Retinal pigment epithelial cell (primary cell): ENCODE measurements at regions not wholly inside any gene's neighbourhood (a gene's known extent, or its start where the extent isn't known, plus 50 kb on each side); places are given as distances from the start of the nearest gene placed in this dataset.
A peak's percentile ranks its signal among the peaks of the same experiment; 100 is the strongest.

Experiments used
- DNase-seq: peaks from one replicate; pipeline ENCODE4 v3.0.0-alpha.2; 2010; ENCODE audit warnings: low read depth
- H3K4me3 ChIP-seq: 2 replicates; pipeline ENCODE4 v1.5.1; 2011; ENCODE audit warnings: mild to moderate bottlenecking, low read length, control low read depth, moderate library complexity
- TF ChIP-seq, protein P1 (sequence below): conservative IDR thresholded peaks from 2 replicates; pipeline ENCODE4 v1.5.1; 2011; ENCODE audit warnings: low read depth, low read length, control low read depth, inconsistent platforms

- DNase-seq, result no peak
- H3K4me3 ChIP-seq, result no peak overlapping the region
- TF ChIP-seq, protein P1, sequence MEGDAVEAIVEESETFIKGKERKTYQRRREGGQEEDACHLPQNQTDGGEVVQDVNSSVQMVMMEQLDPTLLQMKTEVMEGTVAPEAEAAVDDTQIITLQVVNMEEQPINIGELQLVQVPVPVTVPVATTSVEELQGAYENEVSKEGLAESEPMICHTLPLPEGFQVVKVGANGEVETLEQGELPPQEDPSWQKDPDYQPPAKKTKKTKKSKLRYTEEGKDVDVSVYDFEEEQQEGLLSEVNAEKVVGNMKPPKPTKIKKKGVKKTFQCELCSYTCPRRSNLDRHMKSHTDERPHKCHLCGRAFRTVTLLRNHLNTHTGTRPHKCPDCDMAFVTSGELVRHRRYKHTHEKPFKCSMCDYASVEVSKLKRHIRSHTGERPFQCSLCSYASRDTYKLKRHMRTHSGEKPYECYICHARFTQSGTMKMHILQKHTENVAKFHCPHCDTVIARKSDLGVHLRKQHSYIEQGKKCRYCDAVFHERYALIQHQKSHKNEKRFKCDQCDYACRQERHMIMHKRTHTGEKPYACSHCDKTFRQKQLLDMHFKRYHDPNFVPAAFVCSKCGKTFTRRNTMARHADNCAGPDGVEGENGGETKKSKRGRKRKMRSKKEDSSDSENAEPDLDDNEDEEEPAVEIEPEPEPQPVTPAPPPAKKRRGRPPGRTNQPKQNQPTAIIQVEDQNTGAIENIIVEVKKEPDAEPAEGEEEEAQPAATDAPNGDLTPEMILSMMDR, result no peak
Measured at GRCh38 chr5:28046596-28046995, 1008.2 kb upstream of the CDH9 start.

DNA sequence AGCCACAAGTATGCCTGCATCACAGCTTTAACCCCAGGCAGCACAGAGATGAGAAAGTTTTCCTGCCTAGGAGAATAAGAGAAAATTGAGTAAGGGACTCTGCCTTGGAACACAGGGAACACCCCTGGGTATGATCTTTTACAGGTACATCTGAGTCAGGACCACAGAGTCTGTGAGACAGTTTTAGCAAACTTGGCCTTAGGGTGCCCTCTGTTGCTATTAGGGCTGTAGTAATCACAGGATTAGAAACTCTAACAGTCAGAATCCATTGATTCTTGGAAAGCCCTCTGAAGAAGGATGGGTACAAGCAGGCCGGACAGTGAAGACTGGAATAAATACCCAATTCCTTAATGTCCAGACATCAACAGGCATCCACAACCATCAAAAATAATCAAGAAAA lies 989.5 kb upstream of the CDH9 start:
- TF ChIP-seq, protein P1, result no peak
- no peak overlapping the region for H3K4me3 ChIP-seq
- DNase-seq, result no peak

GRCh38 chr5:28017178-28017577 lies 978.8 kb upstream of the CDH9 start:
- TF ChIP-seq, protein P1, result no peak
- no peak overlapping the region for H3K4me3 ChIP-seq

DNA sequence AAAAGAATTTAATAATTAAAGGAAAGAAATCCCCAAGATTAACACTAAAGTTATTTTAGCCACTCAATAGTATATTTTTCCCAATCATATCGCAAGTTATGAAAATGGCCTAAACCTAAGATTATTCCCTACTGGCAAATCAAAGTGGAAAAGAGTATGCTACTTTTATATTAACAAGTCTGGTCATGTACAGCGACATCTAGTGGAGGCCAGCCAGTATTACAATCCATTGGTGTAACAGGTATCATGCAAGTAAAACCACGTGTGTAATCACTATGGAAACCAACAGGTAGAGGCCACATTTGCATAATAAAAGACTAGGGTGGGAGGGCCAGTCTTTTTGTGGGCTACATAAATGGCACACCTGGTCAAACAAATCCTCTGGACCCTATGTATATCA lies 976.4 kb upstream of the CDH9 start:
- TF ChIP-seq, protein P1, result peak; percentile 47
- DNase-seq, result no peak
- no peak overlapping the region for H3K4me3 ChIP-seq

More at GRCh38 chr5:28017178-28017577, 978.8 kb upstream of the CDH9 start:
- DNase-seq, result no peak

GRCh38 chr5:28012538-28012937 lies 974.2 kb upstream of the CDH9 start:
- DNase-seq, result no peak
- TF ChIP-seq, protein P1, result no peak
- H3K4me3 ChIP-seq, result no peak overlapping the region

DNA sequence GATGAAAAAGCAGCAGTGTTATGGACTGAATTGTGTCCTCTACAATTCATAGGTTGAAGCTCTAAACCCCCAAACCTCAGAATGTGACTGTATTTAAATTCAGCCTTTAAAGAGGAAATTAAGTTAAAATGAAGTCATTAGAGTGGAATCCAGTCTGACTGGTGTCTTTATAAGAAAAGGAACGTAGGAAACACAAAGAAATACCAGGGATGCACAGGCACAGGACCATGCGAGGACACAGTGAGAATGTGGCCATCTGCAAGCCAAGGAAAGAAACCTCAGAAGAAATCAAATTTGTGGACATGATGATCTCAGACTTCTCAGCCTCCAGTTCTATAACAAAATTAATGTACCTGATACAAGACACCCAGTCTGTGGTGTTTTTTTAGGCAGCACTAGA lies 971.2 kb upstream of the CDH9 start:
- TF ChIP-seq, protein P1, result no peak
- no peak for DNase-seq
- no peak overlapping the region for H3K4me3 ChIP-seq

GRCh38 chr5:27996665-27997064 lies 958.3 kb upstream of the CDH9 start:
- TF ChIP-seq, protein P1, result no peak
- H3K4me3 ChIP-seq, result no peak overlapping the region
- no peak for DNase-seq
